NCI-H524 treated with DMSO at 0.1 percent for 48 hours (cell line): ENCODE measurements at regions not wholly inside any gene's neighbourhood (a gene's known extent, or its start where the extent isn't known, plus 50 kb on each side); places are given as distances from the start of the nearest gene placed in this dataset.
A peak's percentile ranks its signal among the peaks of the same experiment; 100 is the strongest.
"Not testable (repeated sequence)": the region's sequence is repeated elsewhere in the genome, so short reads cannot be mapped to it uniquely, and the experiment has no call there.

Experiments
- DNase-seq: peaks from one replicate; lab custom pipeline; 2025; lab: John Stamatoyannopoulos, UW

DNA sequence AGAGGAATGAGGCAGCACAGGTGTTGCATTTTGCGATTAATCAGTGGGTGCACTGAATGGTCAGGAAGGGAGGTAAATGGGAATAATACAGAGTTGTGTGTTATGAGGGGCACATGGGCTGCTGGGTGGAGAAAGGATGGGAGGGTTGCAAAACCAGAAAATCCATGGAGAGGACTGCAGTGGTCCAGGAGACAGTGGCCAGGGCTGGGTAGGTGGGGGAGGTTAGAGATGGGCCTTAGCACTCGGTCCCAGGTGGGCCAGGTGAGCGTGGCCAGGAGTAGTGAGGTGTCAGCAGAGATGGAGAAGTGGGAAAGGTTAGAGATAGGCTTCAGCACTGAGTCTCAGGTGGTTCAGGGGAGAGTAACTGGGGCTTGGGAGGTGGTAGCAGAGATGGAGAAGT lies 399.1 kb upstream of the LARGE1 start:
- no peak for DNase-seq

GRCh38 chr22:34324763-34325162 lies 404.5 kb upstream of the LARGE1 start:
- DNase-seq = no peak

DNA sequence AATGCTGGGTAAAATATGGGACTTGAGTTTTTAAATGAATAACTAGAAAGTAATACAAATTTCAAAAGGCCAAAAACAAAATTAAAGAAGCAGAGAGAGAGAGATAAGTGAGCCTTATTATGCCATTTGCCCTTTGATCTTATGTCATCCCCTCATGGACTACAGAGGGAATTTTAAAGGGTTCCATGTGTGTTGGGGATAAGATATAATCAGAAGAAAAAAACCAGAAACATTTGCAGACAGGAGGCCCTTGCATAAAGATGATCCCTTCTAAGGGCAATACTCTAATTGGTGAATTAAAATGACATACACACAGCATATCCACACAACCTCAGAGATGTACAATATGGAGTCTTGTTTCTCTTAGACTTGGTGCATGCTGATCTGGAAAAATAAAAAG lies 406.6 kb upstream of the LARGE1 start:
- DNase-seq = no peak

DNA sequence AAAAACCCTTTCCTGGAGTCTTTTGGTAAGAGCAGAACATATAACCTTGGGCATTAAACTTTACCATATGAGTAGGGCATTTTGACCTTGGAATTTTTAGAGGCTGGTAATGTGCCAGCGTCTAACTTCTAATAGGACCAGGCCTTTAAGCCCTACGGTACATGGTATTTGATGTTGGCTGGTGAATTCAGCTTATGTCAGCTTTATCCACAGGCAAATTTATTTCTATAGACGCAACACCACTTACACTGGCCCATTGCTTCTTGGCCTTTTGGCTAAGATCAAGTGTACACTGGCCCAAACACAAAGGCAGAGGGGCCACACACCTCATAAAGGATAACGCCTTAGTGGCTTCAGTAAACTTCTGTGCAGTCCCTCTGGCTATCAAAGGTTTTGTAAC lies 410.2 kb upstream of the LARGE1 start:
- DNase-seq = no peak

- DNase-seq = no peak
These were observed 413.0 kb upstream of the LARGE1 start for GRCh38 chr22:34333285-34333684.

- no peak for DNase-seq
These were observed 414.6 kb upstream of the LARGE1 start for GRCh38 chr22:34334893-34335292.

DNA sequence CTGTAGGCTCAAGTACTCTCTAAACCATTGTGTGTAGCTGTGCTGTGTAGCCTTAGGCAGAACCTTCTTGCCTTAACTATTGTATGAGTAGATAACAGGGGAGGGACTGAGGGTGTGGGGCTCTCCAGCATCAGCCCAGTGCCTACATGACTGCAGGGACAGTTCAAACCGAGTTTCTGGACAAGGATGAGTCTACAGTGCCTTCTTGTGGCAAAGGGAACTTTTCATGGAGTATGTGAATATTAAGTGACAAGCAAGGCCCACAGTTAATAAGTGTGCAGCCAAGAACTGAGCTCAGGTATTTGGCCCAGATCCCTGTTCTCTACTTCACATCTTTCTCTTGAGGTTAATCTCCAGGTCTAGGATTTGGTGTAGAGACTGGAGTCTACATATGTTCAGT lies 424.4 kb upstream of the LARGE1 start:
- DNase-seq = no peak

DNA sequence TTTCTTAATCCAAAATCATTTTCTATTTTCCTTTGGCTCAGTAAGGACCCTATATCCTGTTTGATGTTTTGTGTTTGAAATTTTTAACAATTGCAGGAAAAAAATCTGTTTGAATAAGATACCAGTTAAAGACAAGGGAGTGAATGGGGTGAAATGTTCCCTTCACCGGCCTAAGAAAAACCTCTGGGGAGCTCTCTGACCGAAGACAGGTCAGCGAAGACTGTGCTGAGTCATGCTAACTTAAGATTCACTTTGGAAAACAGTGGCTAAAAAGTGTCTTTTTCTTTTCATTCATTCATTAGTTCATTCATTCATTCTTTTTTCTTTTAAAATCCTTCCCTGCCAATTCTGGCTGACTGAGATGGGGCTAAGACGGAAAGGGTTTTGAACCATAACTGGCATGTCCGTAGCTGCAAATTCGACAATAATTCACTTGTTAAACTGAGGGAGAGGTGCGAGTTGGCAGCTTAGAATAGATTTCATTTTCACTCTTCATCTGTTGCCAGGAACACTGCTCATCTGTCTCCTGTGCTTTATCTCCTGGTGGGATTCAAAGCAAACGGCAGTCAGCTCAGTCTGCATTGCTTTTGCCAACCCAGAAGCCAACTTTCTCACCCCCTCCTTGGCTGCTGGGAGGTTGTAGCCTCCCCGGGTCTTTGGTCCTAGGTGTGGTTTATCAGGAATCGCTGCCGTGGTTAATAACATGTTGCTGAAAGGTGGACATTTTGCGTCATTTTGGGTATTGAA lies 434.0 kb upstream of the LARGE1 start:
- DNase-seq = no peak

DNA sequence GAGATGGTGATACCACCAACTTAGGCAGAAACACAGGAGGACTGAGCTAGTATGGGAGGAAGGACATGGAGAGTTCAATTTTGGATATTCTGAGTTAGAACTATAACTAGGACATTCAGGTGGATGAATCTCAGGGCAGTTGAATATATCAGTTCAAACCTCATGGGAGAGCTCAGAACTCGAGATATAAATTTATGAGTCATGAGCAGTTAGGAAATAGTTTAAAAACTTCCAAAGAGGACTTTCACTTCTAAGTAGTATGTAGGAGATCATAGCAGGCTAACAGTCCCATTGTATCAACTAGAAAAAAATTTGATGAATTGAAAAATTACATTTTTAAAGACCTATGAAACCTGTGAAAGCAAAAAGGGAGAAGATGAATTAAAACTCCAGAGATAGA lies 436.2 kb upstream of the LARGE1 start:
- no peak for DNase-seq

DNA sequence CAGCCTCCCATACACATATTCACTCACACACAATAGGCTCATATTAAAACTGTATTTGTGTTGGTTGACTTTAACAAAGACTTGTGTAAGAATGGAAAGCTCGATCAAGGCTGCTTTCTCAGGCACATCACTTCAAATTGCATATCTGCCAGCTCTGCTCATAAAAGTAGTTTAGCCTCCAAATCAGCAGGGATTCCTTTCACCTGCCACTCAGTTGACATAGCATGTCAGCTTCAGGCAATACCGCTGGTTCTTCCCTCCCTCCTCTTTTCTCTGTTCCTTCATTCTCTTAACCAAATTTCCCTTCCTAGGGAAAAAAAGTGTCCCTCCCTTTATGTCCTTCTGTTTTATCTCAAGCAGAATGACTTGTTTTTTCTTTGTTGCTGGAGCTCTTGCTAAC lies 450.4 kb upstream of the LARGE1 start:
- no peak for DNase-seq

DNA sequence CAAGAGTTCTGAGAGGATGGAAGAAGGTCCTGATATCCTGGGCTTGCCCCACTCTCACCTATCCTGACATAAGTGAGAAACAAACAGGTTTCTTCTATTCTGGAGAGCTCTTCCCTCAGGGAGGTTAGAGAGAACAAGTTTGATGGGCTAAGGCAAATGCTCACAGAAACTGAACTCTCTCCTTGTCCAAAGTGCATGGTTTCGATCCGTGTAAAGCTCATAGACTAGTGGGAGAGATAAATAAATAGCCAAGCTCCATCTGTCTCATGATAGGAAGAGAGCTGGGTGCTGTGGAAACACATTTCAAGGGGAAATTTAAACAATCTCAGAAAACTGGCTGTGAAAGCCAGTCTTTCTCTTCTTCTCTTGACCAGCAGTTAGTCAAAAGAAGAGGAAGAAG lies 459.5 kb upstream of the LARGE1 start:
- no peak for DNase-seq

DNA sequence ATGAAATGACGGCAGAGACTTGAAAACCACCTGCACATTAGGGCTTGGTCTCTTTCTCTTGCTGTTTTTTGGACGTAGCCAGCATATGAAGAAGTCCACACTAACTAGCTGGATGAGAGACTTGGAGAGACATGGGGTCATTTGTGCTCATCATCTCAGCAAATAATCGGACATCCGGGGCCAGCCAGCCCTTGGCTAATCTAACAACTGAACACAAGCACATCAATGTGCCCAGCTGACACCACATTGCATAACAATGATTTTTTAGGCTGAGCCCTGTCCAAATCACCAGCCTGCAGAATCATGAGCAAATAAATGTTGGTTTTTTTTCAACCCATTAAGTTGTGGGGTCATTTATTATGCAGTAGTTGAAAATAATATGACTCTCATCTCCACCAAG lies 460.3 kb upstream of the LARGE1 start:
- DNase-seq = no peak

DNA sequence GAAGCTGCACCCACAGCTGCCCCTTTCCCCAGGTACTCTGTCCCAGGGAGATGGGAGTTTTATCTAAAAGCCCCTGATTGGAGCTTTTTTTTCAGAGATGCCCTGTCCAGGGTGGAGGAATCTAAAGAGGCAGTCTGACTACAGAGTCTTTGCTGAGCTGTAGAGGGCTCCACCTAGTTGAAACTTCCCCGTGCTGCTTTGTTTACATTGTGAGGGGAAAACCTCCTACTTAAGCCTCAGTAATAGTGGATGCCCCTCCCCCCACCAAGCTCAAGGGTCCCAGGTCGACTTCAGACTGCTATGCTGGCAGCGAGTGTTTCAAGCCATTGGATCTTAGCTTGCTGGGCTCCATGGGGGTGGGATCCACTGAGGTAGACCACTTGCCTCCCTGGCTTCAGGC lies 470.1 kb upstream of the LARGE1 start:
- DNase-seq = no peak

DNA sequence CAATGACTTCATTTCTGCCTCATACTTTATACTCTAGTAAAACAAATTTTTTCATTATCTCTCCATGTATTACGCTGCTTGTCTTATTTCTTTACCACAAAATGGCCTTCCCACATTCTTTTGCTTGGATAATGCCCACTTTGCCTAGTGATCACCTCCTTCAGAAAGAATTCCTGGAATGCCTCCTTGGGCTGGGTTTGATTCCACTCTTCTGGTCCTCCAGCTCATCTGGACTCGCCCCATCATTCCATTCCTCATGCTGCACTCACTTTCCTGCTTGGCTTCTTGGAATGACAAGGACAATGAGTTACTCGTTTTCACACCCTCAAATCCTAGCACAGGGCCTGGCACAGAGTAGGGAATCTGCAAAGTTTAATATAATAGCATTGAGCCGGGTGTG lies 475.1 kb upstream of the LARGE1 start:
- no peak for DNase-seq

- DNase-seq = no peak
These were observed 483.4 kb upstream of the LARGE1 start for GRCh38 chr22:34403667-34404066.

DNA sequence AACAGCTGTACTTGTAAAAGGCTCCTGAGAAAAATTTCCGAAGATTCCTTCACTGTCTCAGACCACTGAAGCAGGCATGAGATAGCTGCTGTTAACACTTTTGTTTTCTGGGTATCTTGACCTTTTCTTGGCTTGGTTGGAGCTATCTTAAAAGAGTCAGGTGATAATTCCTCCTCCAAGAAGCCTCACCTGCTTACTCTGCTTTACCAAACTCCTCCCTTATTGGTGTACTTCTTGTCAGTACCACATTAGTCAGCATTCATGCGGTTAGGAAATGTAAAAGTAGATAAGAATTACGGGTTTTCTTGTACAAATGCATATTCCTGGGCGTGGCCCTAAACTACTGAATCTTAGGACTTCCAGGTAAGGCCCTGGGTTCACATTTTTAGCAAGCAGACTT lies 489.8 kb upstream of the LARGE1 start:
- no peak for DNase-seq

GRCh38 chr22:34414467-34415440 lies 494.5 kb upstream of the LARGE1 start:
- peak; percentile 33 for DNase-seq

DNA sequence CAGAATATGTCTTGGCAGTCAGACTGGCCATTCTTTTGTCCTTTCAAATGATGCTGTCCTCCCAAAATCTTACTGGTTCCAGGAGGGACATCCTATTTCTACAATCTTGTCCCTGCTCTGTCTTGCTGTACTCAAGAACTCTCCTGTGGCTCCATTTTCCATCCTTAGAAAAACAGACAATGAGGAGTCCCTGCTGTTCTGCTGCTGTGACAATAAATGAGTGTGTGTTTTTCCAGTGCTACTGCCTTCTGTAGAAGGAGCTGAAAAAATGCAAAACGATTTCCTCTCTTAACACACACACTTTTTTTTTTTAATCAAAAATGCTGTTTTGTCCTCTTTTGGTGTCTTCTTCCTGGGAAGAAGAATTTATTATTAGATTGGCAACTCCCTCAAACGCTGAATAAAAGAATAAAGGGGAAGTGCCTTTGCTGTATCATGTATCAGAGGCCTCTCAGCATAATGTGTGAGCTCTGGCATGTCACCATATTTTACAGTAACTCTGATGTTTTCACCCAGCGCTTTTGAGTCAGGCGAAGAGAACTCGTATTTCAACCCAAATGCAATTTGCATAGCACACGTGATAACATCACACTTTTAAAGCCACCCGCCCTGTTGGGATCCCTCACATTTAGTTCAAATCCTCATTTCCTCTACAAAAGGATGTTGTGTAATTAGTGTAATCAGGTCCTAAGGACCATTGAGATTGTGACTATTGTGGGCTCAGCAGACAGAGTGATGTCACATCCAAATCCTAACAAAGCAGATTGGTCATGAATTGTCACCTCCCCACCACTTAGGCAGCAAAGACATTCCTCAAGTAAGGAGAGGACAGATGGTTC lies 496.0 kb upstream of the LARGE1 start:
- DNase-seq = peak; percentile 40

DNA sequence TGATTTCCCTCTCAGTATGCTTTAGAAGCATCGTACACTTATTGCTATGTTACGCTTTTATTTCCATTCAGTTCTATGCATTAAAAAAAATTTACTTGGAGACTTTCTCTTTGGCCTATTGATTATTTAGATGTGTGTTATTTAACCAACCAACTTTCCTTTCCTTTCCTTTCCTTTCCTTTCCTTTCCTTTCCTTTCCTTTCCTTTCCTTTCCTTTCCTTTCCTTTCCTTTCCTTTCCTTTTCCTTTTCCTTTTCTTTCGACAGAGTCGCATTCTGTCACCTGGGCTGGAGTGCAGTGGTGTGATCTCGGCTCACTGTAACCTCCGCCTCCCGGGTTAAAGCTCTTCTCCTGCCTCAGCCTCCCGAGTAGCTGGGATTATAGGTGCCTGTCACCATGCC lies 502.7 kb upstream of the LARGE1 start:
- DNase-seq = not testable (repeated sequence)

DNA sequence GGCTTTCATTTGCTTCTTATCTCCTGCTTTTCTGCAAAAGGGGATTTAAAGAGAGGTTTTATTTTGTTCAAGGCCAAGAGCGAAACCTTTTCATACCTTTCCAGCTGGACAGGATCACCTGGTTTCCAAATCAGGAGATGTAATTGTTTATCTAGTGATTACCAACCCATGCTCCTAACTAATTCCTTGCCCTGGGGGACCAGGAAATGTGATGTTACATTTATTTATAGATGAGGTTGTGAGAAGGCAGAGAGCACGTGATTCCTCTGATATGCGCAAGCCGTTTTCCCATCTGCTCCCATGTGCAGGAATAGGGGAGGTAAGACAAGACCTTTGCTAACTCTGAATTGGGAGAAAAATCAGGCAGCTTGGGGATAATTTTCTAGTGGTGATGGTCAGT lies 507.2 kb upstream of the LARGE1 start:
- no peak for DNase-seq

DNA sequence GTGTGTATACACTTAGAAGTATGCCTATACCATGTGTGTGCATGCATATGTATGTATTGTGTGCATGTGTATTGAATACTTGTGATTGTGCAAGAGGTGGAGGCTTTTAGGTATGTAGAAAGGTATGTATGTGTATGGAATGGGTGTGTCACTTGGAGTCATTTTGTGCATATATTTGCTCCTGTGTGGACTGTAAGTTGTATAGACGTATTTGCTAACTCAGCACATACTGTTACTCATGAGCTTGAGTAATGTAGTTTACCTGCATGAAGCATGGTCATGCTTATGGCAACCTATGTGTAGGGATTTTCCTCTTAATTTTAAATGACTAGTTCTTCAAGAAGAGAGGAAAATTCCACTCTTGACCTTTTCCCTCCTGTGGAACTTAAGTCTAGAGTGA lies 507.6 kb upstream of the LARGE1 start:
- DNase-seq = no peak

DNA sequence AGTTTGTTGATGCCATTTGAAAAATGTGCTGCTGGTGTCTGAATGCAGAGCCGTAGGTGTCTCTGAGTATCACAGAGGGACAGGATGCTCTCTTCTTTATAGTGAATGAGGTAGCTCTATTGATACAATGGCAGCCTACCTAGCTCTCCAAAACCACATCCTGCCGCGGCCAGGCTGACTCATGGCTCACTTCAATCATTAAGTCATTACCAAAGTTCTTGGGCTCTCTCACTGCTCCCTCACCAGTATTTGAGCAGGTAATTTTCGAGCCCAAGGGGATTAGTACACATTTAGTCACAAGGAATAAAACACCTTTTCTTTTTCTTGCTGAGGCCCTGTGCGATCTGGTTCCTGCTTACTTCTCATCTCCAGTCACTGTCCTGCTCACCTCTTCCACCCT lies 509.0 kb upstream of the LARGE1 start:
- DNase-seq = no peak
